ENCODE measurements at regions not wholly inside any gene's neighbourhood (a gene's known extent, or its start where the extent isn't known, plus 50 kb on each side); places are given as distances from the start of the nearest gene placed in this dataset.

- H3K4me1 ChIP-seq (ENCODE audit: low read length): no peaks in the 10 kb centered on the region
- H4K20me1 ChIP-seq (ENCODE audit: insufficient read depth, low read length): no peaks in the 10 kb centered on the region
Measured at GRCh38 chr6:125361868-125362267, 60.1 kb upstream of the HDDC2 start.

GRCh38 chr6:125363039-125363823 lies 61.5 kb upstream of the HDDC2 start:
- no peaks in the 10 kb centered on the region for H3K9me3 ChIP-seq (ENCODE audit: insufficient read depth, low read length)
- H3K27me3 ChIP-seq (ENCODE audit: low read depth, low read length): no peaks in the 10 kb centered on the region
- TF ChIP-seq CTCF (IDR thresholded peaks at IDR 0.05; ENCODE audit: low read depth, low read length) (no peak), EZH2phosphoT487 (IDR thresholded peaks at IDR 0.05; ENCODE audit: low read depth) (no peak)
- no peak overlapping the region for H3K4me2 ChIP-seq (ENCODE audit: low read length)
- H3K27ac ChIP-seq (ENCODE audit: low read length): no peak overlapping the region
- no peak overlapping the region for H2AFZ ChIP-seq (ENCODE audit: low read depth, low read length)
- no peak overlapping the region for H3K9ac ChIP-seq (ENCODE audit: low read length)
- H3K79me2 ChIP-seq (ENCODE audit: low read length): no peaks in the 10 kb centered on the region
- no peaks in the 10 kb centered on the region for H3K36me3 ChIP-seq (replicated peaks; ENCODE audit: low read depth, low read length)
- H4K20me1 ChIP-seq (ENCODE audit: insufficient read depth, low read length): no peaks in the 10 kb centered on the region
- no peak overlapping the region for H3K4me3 ChIP-seq (ENCODE audit: low read length)
- H3K4me1 ChIP-seq (ENCODE audit: low read length): no peaks in the 10 kb centered on the region

More at GRCh38 chr6:125361868-125362267, 60.1 kb upstream of the HDDC2 start:
- H3K27ac ChIP-seq (ENCODE audit: low read length): no peak overlapping the region
- no peak overlapping the region for H3K9ac ChIP-seq (ENCODE audit: low read length)
- H3K36me3 ChIP-seq (replicated peaks; ENCODE audit: low read depth, low read length): no peaks in the 10 kb centered on the region
- TF ChIP-seq CTCF (IDR thresholded peaks at IDR 0.05; ENCODE audit: low read depth, low read length) (no peak), EZH2phosphoT487 (IDR thresholded peaks at IDR 0.05; ENCODE audit: low read depth) (no peak)
- H3K4me3 ChIP-seq (ENCODE audit: low read length): no peak overlapping the region
- H2AFZ ChIP-seq (ENCODE audit: low read depth, low read length): no peak overlapping the region
- H3K79me2 ChIP-seq (ENCODE audit: low read length): no peaks in the 10 kb centered on the region
- H3K4me2 ChIP-seq (ENCODE audit: low read length): no peak overlapping the region
- no peaks in the 10 kb centered on the region for H3K27me3 ChIP-seq (ENCODE audit: low read depth, low read length)
- no peaks in the 10 kb centered on the region for H3K9me3 ChIP-seq (ENCODE audit: insufficient read depth, low read length)

- Histone ChIP-seq H2AFZ (ENCODE audit: low read depth, low read length) (no peak overlapping the region), H3K27ac (ENCODE audit: low read length) (no peak overlapping the region), H3K4me1 (ENCODE audit: low read length) (no peaks in the 10 kb centered on the region), H3K9me3 (ENCODE audit: insufficient read depth, low read length) (no peaks in the 10 kb centered on the region), H3K36me3 (replicated peaks; ENCODE audit: low read depth, low read length) (no peaks in the 10 kb centered on the region), H3K27me3 (ENCODE audit: low read depth, low read length) (no peaks in the 10 kb centered on the region), H3K9ac (ENCODE audit: low read length) (no peak overlapping the region), H3K4me3 (ENCODE audit: low read length) (no peak overlapping the region), H3K4me2 (ENCODE audit: low read length) (no peak overlapping the region), H3K79me2 (ENCODE audit: low read length) (no peaks in the 10 kb centered on the region), H4K20me1 (ENCODE audit: insufficient read depth, low read length) (no peaks in the 10 kb centered on the region)
- TF ChIP-seq CTCF (IDR thresholded peaks at IDR 0.05; ENCODE audit: low read depth, low read length): no peak
- no peak for TF ChIP-seq EZH2phosphoT487 (IDR thresholded peaks at IDR 0.05; ENCODE audit: low read depth)
Measured at GRCh38 chr6:125363824-125364165, 62.0 kb upstream of the HDDC2 start.

- H4K20me1 ChIP-seq (ENCODE audit: insufficient read depth, low read length): no peaks in the 10 kb centered on the region
- H3K36me3 ChIP-seq (replicated peaks; ENCODE audit: low read depth, low read length): no peaks in the 10 kb centered on the region
- H3K27ac ChIP-seq (ENCODE audit: low read length): no peak overlapping the region
- H3K79me2 ChIP-seq (ENCODE audit: low read length): no peaks in the 10 kb centered on the region
- no peak for TF ChIP-seq CTCF (IDR thresholded peaks at IDR 0.05; ENCODE audit: low read depth, low read length)
- no peak for TF ChIP-seq EZH2phosphoT487 (IDR thresholded peaks at IDR 0.05; ENCODE audit: low read depth)
- no peaks in the 10 kb centered on the region for H3K4me1 ChIP-seq (ENCODE audit: low read length)
- H2AFZ ChIP-seq (ENCODE audit: low read depth, low read length): no peak overlapping the region
- no peaks in the 10 kb centered on the region for H3K27me3 ChIP-seq (ENCODE audit: low read depth, low read length)
- H3K4me3 ChIP-seq (ENCODE audit: low read length): no peak overlapping the region
- H3K9me3 ChIP-seq (ENCODE audit: insufficient read depth, low read length): no peaks in the 10 kb centered on the region
- no peak overlapping the region for H3K9ac ChIP-seq (ENCODE audit: low read length)
- no peak overlapping the region for H3K4me2 ChIP-seq (ENCODE audit: low read length)
Measured at GRCh38 chr6:125365230-125365629, 63.5 kb upstream of the HDDC2 start.

All from OCI-LY3 (cell line).